Epidermal melanocyte (primary cell): ENCODE measurements at regions not wholly inside any gene's neighbourhood (a gene's known extent, or its start where the extent isn't known, plus 50 kb on each side); places are given as distances from the start of the nearest gene placed in this dataset.

ENCODE experiments used
- DNase-seq: peaks from one replicate; pipeline ENCODE4 v3.0.0; 2011; ENCODE audit warnings: low spot score; ENCODE audit not compliant: insufficient read length

DNA sequence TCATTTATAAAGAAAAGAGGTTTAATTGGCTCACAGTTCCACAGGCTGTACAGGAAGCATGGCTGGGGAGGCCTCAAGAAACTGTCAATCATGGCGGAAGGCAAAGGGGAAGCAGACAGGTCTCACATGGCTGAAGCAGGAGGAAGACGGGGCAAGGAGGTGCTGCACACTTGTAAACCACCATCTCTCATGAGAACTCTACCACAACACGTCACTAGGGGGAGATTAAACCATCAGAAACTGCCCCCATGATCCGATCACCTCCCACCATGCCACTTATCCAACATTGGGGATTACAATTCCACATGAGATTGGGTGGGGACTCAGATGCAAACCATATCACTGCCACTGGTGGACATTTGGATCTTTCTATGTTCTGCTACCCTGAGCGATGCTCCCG is 351.4 kb downstream of the NPHP4 start:
- no peak for DNase-seq

- no peak for DNase-seq
These were observed 353.0 kb downstream of the NPHP4 start for GRCh38 chr1:5639106-5639722.

DNA sequence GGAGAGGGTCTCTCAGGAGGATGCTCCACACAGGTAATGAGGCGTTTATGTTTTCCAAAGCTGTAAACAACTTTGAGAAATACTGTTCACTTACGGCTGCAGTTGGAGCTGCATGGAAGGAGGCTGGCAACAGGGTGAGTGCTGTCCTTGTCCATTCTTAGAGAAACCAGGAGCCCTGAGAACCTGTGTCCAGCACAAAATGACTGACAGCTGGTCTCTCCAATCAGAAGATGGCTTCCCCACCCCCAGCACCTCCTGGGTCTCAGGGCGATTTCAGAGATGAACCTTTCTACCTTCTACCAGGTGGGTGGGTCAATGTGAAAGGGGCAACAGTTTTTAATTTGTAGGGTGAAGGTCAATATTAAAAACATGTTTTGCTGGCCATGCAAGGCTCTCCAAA is 353.6 kb downstream of the NPHP4 start:
- DNase-seq: no peak

DNA sequence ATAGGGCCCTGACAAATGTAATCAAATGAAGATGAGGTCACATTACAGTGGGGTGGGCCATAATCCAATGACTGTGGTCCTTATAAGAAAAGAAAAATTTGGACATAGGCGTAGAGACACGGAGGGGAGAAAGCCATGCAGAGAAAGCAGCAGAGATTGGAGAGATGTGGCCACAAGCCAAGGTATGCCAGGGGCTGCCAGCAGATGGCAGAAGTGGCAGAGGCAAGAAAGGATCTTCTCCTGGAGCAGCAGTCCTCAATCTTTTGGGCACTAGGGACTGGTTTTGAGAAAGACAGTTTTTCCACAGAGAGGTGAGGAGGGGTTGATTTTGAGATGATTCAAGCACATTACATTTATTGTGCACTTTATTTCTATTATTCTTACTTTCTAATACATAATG is 355.1 kb downstream of the NPHP4 start:
- no peak for DNase-seq

GRCh38 chr1:5634893-5635292 is 357.3 kb downstream of the NPHP4 start:
- no peak for DNase-seq

GRCh38 chr1:5632814-5633213 is 359.4 kb downstream of the NPHP4 start:
- no peak for DNase-seq

- no peak for DNase-seq
These were observed 360.0 kb downstream of the NPHP4 start for GRCh38 chr1:5632224-5632623.

- DNase-seq: no peak
These were observed 363.8 kb downstream of the NPHP4 start for GRCh38 chr1:5628416-5628815.

GRCh38 chr1:5623399-5623798 is 368.8 kb downstream of the NPHP4 start:
- no peak for DNase-seq

- no peak for DNase-seq
These were observed 369.8 kb downstream of the NPHP4 start for GRCh38 chr1:5622412-5622811.

GRCh38 chr1:5621692-5622091 is 370.5 kb downstream of the NPHP4 start:
- no peak for DNase-seq

DNA sequence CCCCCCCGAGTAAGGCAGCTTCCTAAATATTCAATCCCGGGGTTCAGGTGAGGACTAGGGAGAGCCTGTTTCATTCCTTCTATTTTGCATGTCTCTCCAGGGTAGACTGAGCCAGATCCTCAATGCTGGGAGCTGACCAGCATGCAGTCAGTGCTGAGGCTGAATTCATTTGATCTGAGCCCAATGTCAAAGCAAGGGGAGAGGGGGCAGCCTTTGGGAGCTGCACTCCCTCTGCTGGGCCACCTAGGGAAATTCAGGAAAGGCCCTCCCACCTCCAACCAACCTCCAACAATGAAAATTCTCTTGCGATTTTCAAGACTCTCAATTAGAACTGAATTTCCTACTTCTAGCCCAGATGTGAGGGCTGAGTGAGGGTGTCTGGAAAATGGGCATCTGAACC is 371.2 kb downstream of the NPHP4 start:
- DNase-seq: no peak

GRCh38 chr1:5620418-5620817 is 371.8 kb downstream of the NPHP4 start:
- DNase-seq: no peak

DNA sequence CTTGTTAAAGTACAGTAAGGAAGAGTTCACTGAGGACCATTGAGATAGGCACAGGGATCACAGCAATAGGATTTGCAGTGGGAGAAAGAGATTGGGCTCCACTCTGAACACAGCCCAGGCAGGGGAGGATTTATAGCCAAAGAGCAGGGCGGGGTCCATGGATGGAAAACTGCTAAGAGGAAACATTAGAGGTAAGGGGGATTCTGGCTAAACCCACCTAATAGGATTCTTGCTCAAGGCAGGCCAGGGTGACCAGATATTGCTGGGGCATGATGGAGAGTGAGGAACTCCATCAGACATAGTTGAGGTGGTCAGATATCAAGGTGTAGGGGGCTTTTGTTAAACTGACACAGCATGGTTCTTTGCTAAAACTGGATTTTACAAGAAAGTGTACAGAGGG is 372.8 kb downstream of the NPHP4 start:
- DNase-seq: no peak

DNA sequence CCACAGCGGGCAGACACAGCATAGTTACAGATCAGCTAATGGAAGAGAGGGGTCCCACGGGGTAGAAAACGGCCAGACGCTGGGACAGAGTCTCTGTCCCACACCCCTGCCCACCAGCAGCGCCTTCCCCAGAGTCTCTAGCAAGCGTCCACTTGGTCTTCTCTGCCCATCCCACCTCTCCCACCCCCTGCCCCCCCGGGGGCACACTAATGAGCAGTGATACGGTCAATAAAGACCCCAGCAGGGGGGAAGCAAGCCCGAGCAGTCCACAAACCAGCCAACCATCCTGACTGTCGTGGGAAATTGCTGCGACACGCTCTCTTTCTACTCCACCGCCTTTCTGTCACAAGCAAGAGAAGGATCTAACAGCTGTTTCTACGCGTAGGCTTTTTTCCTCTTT is 374.7 kb downstream of the NPHP4 start:
- no peak for DNase-seq

GRCh38 chr1:5617179-5617520 is 375.1 kb downstream of the NPHP4 start:
- no peak for DNase-seq

DNA sequence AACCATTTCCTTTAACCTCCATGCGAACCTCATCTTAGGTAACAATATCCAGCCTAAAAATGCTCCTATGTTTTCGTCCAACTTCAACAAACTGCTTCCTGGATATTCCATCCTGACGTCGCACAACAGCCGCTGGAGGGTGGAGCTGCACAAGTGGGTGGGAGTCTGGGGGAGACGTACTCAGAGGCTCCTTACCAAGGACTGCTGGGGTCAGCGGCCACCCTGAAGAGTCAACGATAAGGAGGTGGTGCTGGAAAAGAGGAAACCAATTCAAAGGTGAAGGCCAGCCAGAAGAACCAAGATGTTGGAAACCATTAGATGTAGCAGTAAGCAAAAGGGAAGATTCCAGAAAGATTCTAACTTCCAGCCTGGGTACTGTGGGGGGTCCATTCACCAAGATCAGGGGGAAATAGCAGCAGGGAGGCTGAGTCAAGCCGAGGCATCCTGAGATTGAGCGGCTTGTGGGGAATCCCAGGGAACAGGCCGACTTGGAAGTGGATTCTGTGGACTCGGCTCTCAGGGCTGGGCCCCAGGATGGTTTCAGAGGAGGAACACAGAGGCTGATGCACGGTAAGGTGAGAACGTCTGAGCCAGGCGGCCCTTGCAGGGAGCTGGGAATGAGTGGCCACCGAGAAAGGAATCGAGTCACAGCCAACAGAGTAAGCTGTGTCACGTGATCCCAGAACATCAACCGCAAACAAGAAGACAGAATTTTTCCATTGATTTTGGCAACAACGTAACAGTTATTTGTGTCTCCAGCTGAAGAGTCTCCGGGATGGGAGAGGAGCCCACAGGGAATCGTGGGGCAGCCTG is 375.7 kb downstream of the NPHP4 start:
- DNase-seq: no peak

- no peak for DNase-seq
These were observed 377.1 kb downstream of the NPHP4 start for GRCh38 chr1:5615076-5615475.

GRCh38 chr1:5613900-5614299 is 378.3 kb downstream of the NPHP4 start:
- no peak for DNase-seq

DNA sequence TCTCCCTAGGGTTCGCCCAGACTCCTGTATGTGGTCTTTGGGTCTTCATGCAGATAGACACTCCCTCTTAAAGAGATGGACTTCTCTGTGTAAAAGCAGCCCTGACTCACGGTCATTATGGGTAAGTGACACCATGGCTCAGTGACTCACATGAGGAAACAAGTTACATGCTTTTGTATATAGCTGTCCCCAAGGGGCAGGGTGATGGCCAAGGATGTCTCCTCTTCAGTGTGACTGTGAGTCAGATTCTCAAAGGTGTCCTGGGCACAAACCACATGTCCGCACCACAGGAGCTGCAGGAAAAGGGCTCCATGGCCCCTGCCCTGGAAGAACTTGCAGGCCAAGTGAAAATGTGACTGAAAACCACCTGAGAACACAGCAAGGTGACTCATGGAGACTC is 380.4 kb downstream of the NPHP4 start:
- no peak for DNase-seq

DNA sequence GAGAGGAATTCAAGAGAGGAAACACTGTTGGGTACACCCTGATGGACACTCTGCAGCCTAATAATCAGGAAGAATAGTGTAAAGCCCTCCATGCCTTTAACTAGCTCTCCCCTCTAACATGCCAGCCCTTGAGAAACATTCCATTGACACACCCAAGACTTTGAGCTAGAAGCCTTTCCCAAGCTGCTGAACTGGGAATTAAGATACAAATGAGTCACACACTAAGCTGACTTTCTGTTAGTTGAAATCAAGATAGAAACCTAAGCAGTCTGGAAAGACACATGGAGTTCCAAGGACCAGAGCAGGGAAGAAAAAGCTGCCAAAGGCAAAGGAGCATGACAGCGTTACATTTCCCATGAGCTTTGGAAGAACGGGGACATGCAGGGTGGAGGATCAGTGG is 380.8 kb downstream of the NPHP4 start:
- DNase-seq: no peak

- DNase-seq: no peak
These were observed 381.8 kb downstream of the NPHP4 start for GRCh38 chr1:5610432-5610831.

DNA sequence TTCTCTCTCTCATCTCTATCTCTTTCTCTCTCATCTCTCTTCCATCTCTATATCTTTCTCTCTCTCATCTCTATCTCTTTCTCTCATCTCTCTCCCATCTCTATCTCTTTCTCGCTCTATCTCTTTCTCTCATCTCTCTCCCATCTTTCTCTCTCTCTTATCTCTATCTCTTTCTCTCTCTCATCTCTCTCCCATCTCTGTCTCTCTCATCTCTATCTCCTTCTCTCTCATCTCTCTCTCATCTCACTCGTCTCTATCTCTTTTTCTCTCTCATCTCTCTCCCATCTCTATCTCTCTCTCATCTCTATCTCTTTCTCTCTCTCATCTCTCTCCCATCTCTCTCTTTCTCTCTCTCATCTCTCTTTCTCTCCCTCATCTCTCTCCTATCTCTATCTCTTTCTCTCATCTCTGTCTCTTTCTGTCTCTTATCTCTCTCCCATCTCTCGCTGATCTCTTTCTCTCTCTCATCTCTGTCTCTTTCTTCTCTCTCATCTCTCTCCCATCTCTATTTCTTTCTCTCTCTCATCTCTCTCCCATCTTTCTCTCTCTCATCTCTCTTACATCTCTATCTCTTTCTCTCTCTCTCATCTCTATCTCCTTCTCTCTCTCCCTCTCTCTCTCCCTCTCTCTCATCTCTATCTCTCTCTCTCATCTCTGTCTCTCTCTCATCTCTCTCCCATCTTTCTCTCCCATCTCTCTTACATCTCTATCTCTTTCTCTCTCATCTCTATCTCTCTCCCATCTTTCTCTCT is 388.7 kb downstream of the NPHP4 start:
- no peak for DNase-seq
